ENCODE measurements at regions not wholly inside any gene's neighbourhood (a gene's known extent, or its start where the extent isn't known, plus 50 kb on each side); places are given as distances from the start of the nearest gene placed in this dataset.
A peak's percentile ranks its signal among the peaks of the same experiment; 100 is the strongest.

DNA sequence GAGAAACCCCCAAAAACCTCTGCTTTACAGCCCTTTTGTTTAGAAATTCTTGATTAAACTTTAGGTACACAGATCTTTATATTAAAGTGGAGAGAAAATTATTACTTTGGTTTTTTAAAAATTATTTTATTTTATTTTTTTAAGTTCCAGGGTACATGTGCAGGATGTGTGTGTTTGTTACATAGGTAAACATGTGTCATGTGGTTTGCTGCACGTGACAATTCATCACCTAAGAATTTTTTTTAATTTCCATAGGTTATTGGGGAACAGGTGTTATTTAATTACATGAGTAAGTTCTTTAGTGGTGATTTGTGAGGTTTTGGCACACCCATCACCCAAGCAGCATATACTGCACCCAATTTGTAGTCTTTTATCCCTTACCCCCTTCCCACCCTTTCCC lies 581.7 kb downstream of the CSNK1G3 start:
- no peak overlapping the region for H3K27ac ChIP-seq (ENCODE audit: low read length)
- no peaks in the 10 kb centered on the region for H3K9me3 ChIP-seq (ENCODE audit: control insufficient read depth, low read length)
- ATAC-seq = no peak
- 94% methylated on average over 1 of the region's 1 CpG for WGBS
- DNase-seq = no peak
- no peaks in the 10 kb centered on the region for H3K4me1 ChIP-seq (ENCODE audit: control insufficient read depth, insufficient read depth, low read length)
- intact Hi-C loops (cut with DNase I) = no loop called here
- no peaks in the 10 kb centered on the region for H3K27me3 ChIP-seq (ENCODE audit: control insufficient read depth, insufficient read depth)
- H3K4me3 ChIP-seq (ENCODE audit: low read length) = no peak overlapping the region

DNA sequence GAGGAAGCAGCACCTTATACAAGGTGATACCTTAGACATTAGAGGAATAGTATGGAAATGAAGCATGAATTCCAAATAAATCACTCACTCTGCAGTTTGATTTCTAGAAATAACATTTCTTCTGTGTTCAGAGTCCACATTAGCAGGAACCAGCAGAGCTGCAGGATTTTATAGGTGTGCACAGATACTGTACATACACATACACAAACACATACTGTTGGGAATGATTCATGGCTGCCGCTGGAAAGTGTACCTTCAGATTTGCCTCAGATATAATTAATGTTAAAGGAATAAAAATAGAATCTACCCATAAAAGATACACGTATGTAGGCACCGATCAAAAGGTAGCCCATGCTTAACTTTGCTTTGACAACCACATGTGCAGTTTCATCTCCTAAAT lies 578.1 kb downstream of the CSNK1G3 start:
- Histone ChIP-seq H3K9me3 (ENCODE audit: control insufficient read depth, low read length) (no peaks in the 10 kb centered on the region), H3K4me1 (ENCODE audit: control insufficient read depth, insufficient read depth, low read length) (no peaks in the 10 kb centered on the region), H3K27ac (ENCODE audit: low read length) (no peak overlapping the region), H3K4me3 (ENCODE audit: low read length) (no peak overlapping the region), H3K27me3 (ENCODE audit: control insufficient read depth, insufficient read depth) (no peaks in the 10 kb centered on the region)
- no peak for ATAC-seq
- intact Hi-C loops (cut with DNase I) = no loop called here
- WGBS = 95% methylated on average over 3 of the region's 3 CpGs
- DNase-seq = no peak

DNA sequence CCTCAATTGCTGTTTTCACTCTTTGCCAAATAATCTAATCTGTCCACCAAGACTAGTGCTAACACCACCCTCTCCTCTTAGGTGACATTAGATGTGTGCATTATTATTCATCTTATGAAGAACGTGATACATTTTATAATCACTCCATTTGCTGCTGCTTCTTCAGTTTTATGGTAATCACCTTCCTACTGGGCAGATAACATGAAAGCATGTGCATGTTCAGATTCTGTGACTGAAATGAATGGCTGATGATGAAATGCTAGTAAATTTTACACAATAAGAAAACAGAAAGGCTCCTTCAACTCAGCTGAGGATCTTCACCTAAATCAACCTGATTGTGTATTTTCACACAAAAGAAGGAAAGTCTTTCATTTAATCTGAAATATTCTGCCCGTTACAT lies 577.6 kb downstream of the CSNK1G3 start:
- intact Hi-C loops (cut with DNase I) = no loop called here
- ATAC-seq = no peak
- no peaks in the 10 kb centered on the region for H3K27me3 ChIP-seq (ENCODE audit: control insufficient read depth, insufficient read depth)
- no peaks in the 10 kb centered on the region for H3K4me1 ChIP-seq (ENCODE audit: control insufficient read depth, insufficient read depth, low read length)
- WGBS = 58% methylated on average over 2 of the region's 2 CpGs
- no peak overlapping the region for H3K4me3 ChIP-seq (ENCODE audit: low read length)
- no peak for DNase-seq
- no peaks in the 10 kb centered on the region for H3K9me3 ChIP-seq (ENCODE audit: control insufficient read depth, low read length)
- H3K27ac ChIP-seq (ENCODE audit: low read length) = no peak overlapping the region

- no peak overlapping the region for H3K4me3 ChIP-seq (ENCODE audit: low read length)
- no peaks in the 10 kb centered on the region for H3K9me3 ChIP-seq (ENCODE audit: control insufficient read depth, low read length)
- ATAC-seq (no peak), DNase-seq (no peak)
- intact Hi-C loops (cut with DNase I) = no loop called here
- no peak overlapping the region for H3K27ac ChIP-seq (ENCODE audit: low read length)
- no peaks in the 10 kb centered on the region for H3K27me3 ChIP-seq (ENCODE audit: control insufficient read depth, insufficient read depth)
- H3K4me1 ChIP-seq (ENCODE audit: control insufficient read depth, insufficient read depth, low read length) = no peaks in the 10 kb centered on the region
- WGBS = 65% methylated on average over 5 of the region's 5 CpGs
These were observed 576.5 kb downstream of the CSNK1G3 start for GRCh38 chr5:124088289-124089032.

DNA sequence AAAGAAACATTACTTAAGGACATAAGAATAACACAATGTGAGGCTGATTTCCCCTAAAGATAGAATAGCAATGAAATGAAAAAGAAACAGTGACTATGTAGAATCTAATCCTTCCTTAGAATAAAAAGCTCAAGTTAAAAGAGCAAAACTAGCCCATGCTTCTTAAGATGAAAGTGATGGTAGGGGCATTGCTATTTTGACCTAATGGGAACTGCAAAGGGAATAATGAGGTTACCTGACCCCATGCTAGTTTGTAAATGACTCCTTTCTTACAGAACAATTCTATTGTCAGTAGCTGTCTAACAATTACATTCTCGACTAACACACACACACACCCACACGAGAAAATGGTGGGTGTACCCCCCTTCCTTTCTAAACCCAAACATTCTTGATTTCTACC lies 575.8 kb downstream of the CSNK1G3 start:
- Histone ChIP-seq H3K27ac (ENCODE audit: low read length) (no peak overlapping the region), H3K27me3 (ENCODE audit: control insufficient read depth, insufficient read depth) (no peaks in the 10 kb centered on the region), H3K4me1 (ENCODE audit: control insufficient read depth, insufficient read depth, low read length) (no peaks in the 10 kb centered on the region), H3K4me3 (ENCODE audit: low read length) (no peak overlapping the region), H3K9me3 (ENCODE audit: control insufficient read depth, low read length) (no peaks in the 10 kb centered on the region)
- intact Hi-C loops (cut with DNase I) = no loop called here
- 90% methylated on average over 2 of the region's 2 CpGs for WGBS
- DNase-seq (no peak), ATAC-seq (no peak)

- intact Hi-C loops (cut with DNase I) = no loop called here
- DNase-seq (no peak), ATAC-seq (no peak)
- H3K4me1 ChIP-seq (ENCODE audit: control insufficient read depth, insufficient read depth, low read length) = no peaks in the 10 kb centered on the region
- H3K4me3 ChIP-seq (ENCODE audit: low read length) = no peak overlapping the region
- no peak overlapping the region for H3K27ac ChIP-seq (ENCODE audit: low read length)
- H3K9me3 ChIP-seq (ENCODE audit: control insufficient read depth, low read length) = no peaks in the 10 kb centered on the region
- H3K27me3 ChIP-seq (ENCODE audit: control insufficient read depth, insufficient read depth) = no peaks in the 10 kb centered on the region
These were observed 568.3 kb downstream of the CSNK1G3 start for GRCh38 chr5:124080256-124080655.

- H3K27ac ChIP-seq (ENCODE audit: low read length) = no peak overlapping the region
- intact Hi-C loops (cut with DNase I) = no loop called here
- no peaks in the 10 kb centered on the region for H3K9me3 ChIP-seq (ENCODE audit: control insufficient read depth, low read length)
- DNase-seq = no peak
- no peaks in the 10 kb centered on the region for H3K27me3 ChIP-seq (ENCODE audit: control insufficient read depth, insufficient read depth)
- H3K4me1 ChIP-seq (ENCODE audit: control insufficient read depth, insufficient read depth, low read length) = no peaks in the 10 kb centered on the region
- no peak overlapping the region for H3K4me3 ChIP-seq (ENCODE audit: low read length)
- ATAC-seq = peak in 1 of 2 donors; percentile 41
These were observed 567.1 kb downstream of the CSNK1G3 start for GRCh38 chr5:124079062-124079461.

- ATAC-seq (no peak), DNase-seq (no peak)
- no peak overlapping the region for H3K27ac ChIP-seq (ENCODE audit: low read length)
- no peaks in the 10 kb centered on the region for H3K4me1 ChIP-seq (ENCODE audit: control insufficient read depth, insufficient read depth, low read length)
- H3K27me3 ChIP-seq (ENCODE audit: control insufficient read depth, insufficient read depth) = no peaks in the 10 kb centered on the region
- intact Hi-C loops (cut with DNase I) = no loop called here
- no peaks in the 10 kb centered on the region for H3K9me3 ChIP-seq (ENCODE audit: control insufficient read depth, low read length)
- no peak overlapping the region for H3K4me3 ChIP-seq (ENCODE audit: low read length)
These were observed 562.5 kb downstream of the CSNK1G3 start for GRCh38 chr5:124074500-124074899.

DNA sequence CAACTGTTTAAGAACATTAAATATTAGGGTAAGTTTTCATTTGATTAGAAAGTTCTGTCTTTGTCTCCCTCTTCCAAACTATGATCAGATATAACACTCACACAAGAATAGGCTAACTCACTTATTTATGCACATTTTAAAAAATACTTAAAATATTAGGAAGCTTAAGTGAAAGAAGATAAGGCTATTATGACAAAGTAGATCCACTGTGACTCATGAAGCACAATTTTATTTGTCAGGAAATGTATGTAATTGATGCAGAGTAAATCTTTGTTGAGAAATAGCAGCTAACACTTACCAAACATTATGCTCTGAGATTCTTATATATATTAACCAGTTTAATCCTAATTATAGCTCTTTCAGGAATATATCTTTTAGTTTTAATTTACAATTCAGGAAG lies 560.6 kb downstream of the CSNK1G3 start:
- intact Hi-C loops (cut with DNase I) = no loop called here

GRCh38 chr5:124071039-124071438 lies 559.1 kb downstream of the CSNK1G3 start:
- WGBS = 31% methylated on average over 4 of the region's 4 CpGs
- intact Hi-C loops (cut with DNase I) = no loop called here
- no peaks in the 10 kb centered on the region for H3K27me3 ChIP-seq (ENCODE audit: control insufficient read depth, insufficient read depth)
- no peak for DNase-seq
- no peaks in the 10 kb centered on the region for H3K4me1 ChIP-seq (ENCODE audit: control insufficient read depth, insufficient read depth, low read length)
- H3K4me3 ChIP-seq (ENCODE audit: low read length) = no peak overlapping the region
- ATAC-seq = peak in 1 of 2 donors; percentile 65
- H3K9me3 ChIP-seq (ENCODE audit: control insufficient read depth, low read length) = no peaks in the 10 kb centered on the region
- H3K27ac ChIP-seq (ENCODE audit: low read length) = no peak overlapping the region

More for the DNA sequence above, 560.6 kb downstream of the CSNK1G3 start:
- ATAC-seq (no peak), DNase-seq (no peak)
- no peak overlapping the region for H3K27ac ChIP-seq (ENCODE audit: low read length)
- H3K9me3 ChIP-seq (ENCODE audit: control insufficient read depth, low read length) = no peaks in the 10 kb centered on the region
- no peaks in the 10 kb centered on the region for H3K4me1 ChIP-seq (ENCODE audit: control insufficient read depth, insufficient read depth, low read length)
- H3K27me3 ChIP-seq (ENCODE audit: control insufficient read depth, insufficient read depth) = no peaks in the 10 kb centered on the region
- no peak overlapping the region for H3K4me3 ChIP-seq (ENCODE audit: low read length)

- intact Hi-C loops (cut with DNase I) = no loop called here
- WGBS = 93% methylated on average over 2 of the region's 2 CpGs
These were observed 553.5 kb downstream of the CSNK1G3 start for GRCh38 chr5:124065508-124065907.

DNA sequence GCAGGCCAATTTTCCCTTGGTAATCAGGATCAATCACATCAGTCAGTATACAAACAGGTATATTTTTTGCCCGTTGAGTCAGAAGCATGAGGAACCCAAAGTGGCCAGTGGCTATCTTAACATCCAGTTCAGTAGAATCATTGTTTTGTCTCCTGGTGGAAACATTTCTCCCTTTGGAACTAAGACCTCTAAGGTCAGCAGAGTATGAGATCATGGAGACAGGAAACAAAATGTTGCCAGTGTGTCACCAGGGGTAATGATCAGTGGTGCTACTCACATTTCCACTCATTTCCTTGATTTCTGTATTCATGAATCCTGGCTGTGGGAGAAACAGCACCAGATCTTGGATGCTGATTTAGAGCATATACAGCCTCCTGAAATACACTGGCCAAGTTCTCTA lies 553.0 kb downstream of the CSNK1G3 start:
- Histone ChIP-seq H3K9me3 (ENCODE audit: control insufficient read depth, low read length) (no peaks in the 10 kb centered on the region), H3K4me3 (ENCODE audit: low read length) (no peak overlapping the region), H3K27ac (ENCODE audit: low read length) (no peak overlapping the region), H3K27me3 (ENCODE audit: control insufficient read depth, insufficient read depth) (no peaks in the 10 kb centered on the region), H3K4me1 (ENCODE audit: control insufficient read depth, insufficient read depth, low read length) (peaks cover 1% of the 10 kb centered on the region)
- DNase-seq = no peak
- WGBS = 72% methylated on average over 1 of the region's 1 CpG
- intact Hi-C loops (cut with DNase I) = no loop called here
- peak in 1 of 2 donors; percentile 61 for ATAC-seq

More at GRCh38 chr5:124065508-124065907, 553.5 kb downstream of the CSNK1G3 start:
- no peaks in the 10 kb centered on the region for H3K27me3 ChIP-seq (ENCODE audit: control insufficient read depth, insufficient read depth)
- no peak overlapping the region for H3K27ac ChIP-seq (ENCODE audit: low read length)
- DNase-seq (no peak), ATAC-seq (no peak)
- peaks cover 1% of the 10 kb centered on the region for H3K4me1 ChIP-seq (ENCODE audit: control insufficient read depth, insufficient read depth, low read length)
- no peaks in the 10 kb centered on the region for H3K9me3 ChIP-seq (ENCODE audit: control insufficient read depth, low read length)
- H3K4me3 ChIP-seq (ENCODE audit: low read length) = no peak overlapping the region

Measured in right cardiac atrium (tissue), 5 donors.